ENCODE measurements at regions not wholly inside any gene's neighbourhood (a gene's known extent, or its start where the extent isn't known, plus 50 kb on each side); places are given as distances from the start of the nearest gene placed in this dataset.

GRCh38 chr5:167166696-167167095 is 1124.7 kb upstream of the WWC1 start:
- H2BK5ac ChIP-seq (ENCODE audit: low read depth, low read length, poor library complexity), result no peak overlapping the region
- no peaks in the 10 kb centered on the region for H3K27me3 ChIP-seq (ENCODE audit: insufficient read depth, low read length)
- H2AK5ac ChIP-seq (ENCODE audit: low read length), result no peak overlapping the region
- no peaks in the 10 kb centered on the region for H3K79me1 ChIP-seq (ENCODE audit: low read length)
- no peak overlapping the region for H4K12ac ChIP-seq (ENCODE audit: low read depth, low read length)
- WGBS (ENCODE audit: extremely low coverage, insufficient coverage, insufficient read length), result no CpG with 5 or more reads among the region's 2 CpGs
- H3K79me2 ChIP-seq (ENCODE audit: control insufficient read depth, insufficient read depth, low read length, poor library complexity), result no peaks in the 10 kb centered on the region
- no peak overlapping the region for H2BK12ac ChIP-seq (ENCODE audit: low read length)
- no peak overlapping the region for H3K27ac ChIP-seq (ENCODE audit: low read depth, low read length)
- no peaks in the 10 kb centered on the region for H3K36me3 ChIP-seq (ENCODE audit: control insufficient read depth in 1 of 2, insufficient read depth in 2 of 2, low read length in 2 of 2)
- DNase-seq, result no peak
- H3K14ac ChIP-seq (ENCODE audit: low read length), result no peak overlapping the region
- H2AFZ ChIP-seq (ENCODE audit: insufficient read depth, low read length, poor library complexity), result no peak overlapping the region
- H3K9ac ChIP-seq (ENCODE audit: low read length), result no peak overlapping the region
- no peak overlapping the region for H4K8ac ChIP-seq (ENCODE audit: low read depth, low read length)
- H3K18ac ChIP-seq (ENCODE audit: low read length), result no peak overlapping the region
- H4K91ac ChIP-seq (ENCODE audit: low read depth, low read length), result no peak overlapping the region
- no peaks in the 10 kb centered on the region for H3K4me1 ChIP-seq (ENCODE audit: control insufficient read depth in 1 of 2, insufficient read depth in 2 of 2, low read length in 2 of 2)
- no peak overlapping the region for H3K4me3 ChIP-seq (ENCODE audit: low read depth, low read length)
- H3K4ac ChIP-seq (ENCODE audit: low read depth, low read length), result no peak overlapping the region
- H3K23ac ChIP-seq (ENCODE audit: low read length), result no peak overlapping the region
- no peak overlapping the region for H3K4me2 ChIP-seq (ENCODE audit: low read length)
- no peak overlapping the region for H2BK120ac ChIP-seq (ENCODE audit: insufficient read depth, low read length, poor library complexity)
- no peaks in the 10 kb centered on the region for H3K9me3 ChIP-seq (ENCODE audit: insufficient read depth, low read depth, low read length)

GRCh38 chr5:167167191-167167795 is 1124.2 kb upstream of the WWC1 start:
- no peak overlapping the region for H3K18ac ChIP-seq (ENCODE audit: low read length)
- no peak overlapping the region for H3K27ac ChIP-seq (ENCODE audit: low read depth, low read length)
- H3K14ac ChIP-seq (ENCODE audit: low read length), result no peak overlapping the region

GRCh38 chr5:167168971-167169370 is 1122.5 kb upstream of the WWC1 start:
- Histone ChIP-seq H2BK120ac (ENCODE audit: insufficient read depth, low read length, poor library complexity) (no peak overlapping the region), H3K79me1 (ENCODE audit: low read length) (no peaks in the 10 kb centered on the region), H4K12ac (ENCODE audit: low read depth, low read length) (no peak overlapping the region), H3K4me1 (ENCODE audit: control insufficient read depth in 1 of 2, insufficient read depth in 2 of 2, low read length in 2 of 2) (no peaks in the 10 kb centered on the region), H3K4me3 (ENCODE audit: low read depth, low read length) (no peak overlapping the region), H3K14ac (ENCODE audit: low read length) (no peak overlapping the region), H4K91ac (ENCODE audit: low read depth, low read length) (no peak overlapping the region), H3K9me3 (ENCODE audit: insufficient read depth, low read depth, low read length) (no peaks in the 10 kb centered on the region), H2AK5ac (ENCODE audit: low read length) (no peak overlapping the region), H3K18ac (ENCODE audit: low read length) (no peak overlapping the region), H2BK5ac (ENCODE audit: low read depth, low read length, poor library complexity) (no peak overlapping the region), H3K79me2 (ENCODE audit: control insufficient read depth, insufficient read depth, low read length, poor library complexity) (no peaks in the 10 kb centered on the region), H3K36me3 (ENCODE audit: control insufficient read depth in 1 of 2, insufficient read depth in 2 of 2, low read length in 2 of 2) (no peaks in the 10 kb centered on the region), H3K27ac (ENCODE audit: low read depth, low read length) (no peak overlapping the region), H4K8ac (ENCODE audit: low read depth, low read length) (no peak overlapping the region), H3K9ac (ENCODE audit: low read length) (no peak overlapping the region), H3K4ac (ENCODE audit: low read depth, low read length) (no peak overlapping the region), H2AFZ (ENCODE audit: insufficient read depth, low read length, poor library complexity) (no peak overlapping the region), H3K27me3 (ENCODE audit: insufficient read depth, low read length) (no peaks in the 10 kb centered on the region), H3K23ac (ENCODE audit: low read length) (no peak overlapping the region), H3K4me2 (ENCODE audit: low read length) (no peak overlapping the region), H2BK12ac (ENCODE audit: low read length) (no peak overlapping the region)
- no CpG with 5 or more reads among the region's 6 CpGs for WGBS (ENCODE audit: extremely low coverage, insufficient coverage, insufficient read length)
- DNase-seq, result no peak

More at GRCh38 chr5:167167191-167167795, 1124.2 kb upstream of the WWC1 start:
- Histone ChIP-seq H4K12ac (ENCODE audit: low read depth, low read length) (no peak overlapping the region), H3K23ac (ENCODE audit: low read length) (no peak overlapping the region), H3K4me1 (ENCODE audit: control insufficient read depth in 1 of 2, insufficient read depth in 2 of 2, low read length in 2 of 2) (no peaks in the 10 kb centered on the region), H3K79me1 (ENCODE audit: low read length) (no peaks in the 10 kb centered on the region), H3K4me2 (ENCODE audit: low read length) (no peak overlapping the region), H3K4ac (ENCODE audit: low read depth, low read length) (no peak overlapping the region), H2BK12ac (ENCODE audit: low read length) (no peak overlapping the region), H4K91ac (ENCODE audit: low read depth, low read length) (no peak overlapping the region), H3K27me3 (ENCODE audit: insufficient read depth, low read length) (no peaks in the 10 kb centered on the region), H3K9me3 (ENCODE audit: insufficient read depth, low read depth, low read length) (no peaks in the 10 kb centered on the region), H4K8ac (ENCODE audit: low read depth, low read length) (no peak overlapping the region), H2AK5ac (ENCODE audit: low read length) (no peak overlapping the region), H3K9ac (ENCODE audit: low read length) (no peak overlapping the region), H2BK120ac (ENCODE audit: insufficient read depth, low read length, poor library complexity) (no peak overlapping the region), H3K79me2 (ENCODE audit: control insufficient read depth, insufficient read depth, low read length, poor library complexity) (no peaks in the 10 kb centered on the region), H3K4me3 (ENCODE audit: low read depth, low read length) (no peak overlapping the region), H2AFZ (ENCODE audit: insufficient read depth, low read length, poor library complexity) (no peak overlapping the region), H2BK5ac (ENCODE audit: low read depth, low read length, poor library complexity) (no peak overlapping the region), H3K36me3 (ENCODE audit: control insufficient read depth in 1 of 2, insufficient read depth in 2 of 2, low read length in 2 of 2) (no peaks in the 10 kb centered on the region)
- no peak for DNase-seq
- WGBS (ENCODE audit: extremely low coverage, insufficient coverage, insufficient read length), result no CpG with 5 or more reads among the region's 8 CpGs

GRCh38 chr5:167171056-167171455 is 1120.4 kb upstream of the WWC1 start:
- Histone ChIP-seq H2BK5ac (ENCODE audit: low read depth, low read length, poor library complexity) (no peak overlapping the region), H3K79me2 (ENCODE audit: control insufficient read depth, insufficient read depth, low read length, poor library complexity) (no peaks in the 10 kb centered on the region), H3K9ac (ENCODE audit: low read length) (no peak overlapping the region), H3K27ac (ENCODE audit: low read depth, low read length) (no peak overlapping the region), H2BK120ac (ENCODE audit: insufficient read depth, low read length, poor library complexity) (no peak overlapping the region), H2AFZ (ENCODE audit: insufficient read depth, low read length, poor library complexity) (no peak overlapping the region), H3K4me1 (ENCODE audit: control insufficient read depth in 1 of 2, insufficient read depth in 2 of 2, low read length in 2 of 2) (no peaks in the 10 kb centered on the region), H3K79me1 (ENCODE audit: low read length) (no peaks in the 10 kb centered on the region), H3K14ac (ENCODE audit: low read length) (no peak overlapping the region), H4K8ac (ENCODE audit: low read depth, low read length) (no peak overlapping the region), H3K9me3 (ENCODE audit: insufficient read depth, low read depth, low read length) (no peaks in the 10 kb centered on the region), H2AK5ac (ENCODE audit: low read length) (no peak overlapping the region), H4K91ac (ENCODE audit: low read depth, low read length) (no peak overlapping the region), H3K18ac (ENCODE audit: low read length) (no peak overlapping the region), H3K36me3 (ENCODE audit: control insufficient read depth in 1 of 2, insufficient read depth in 2 of 2, low read length in 2 of 2) (no peaks in the 10 kb centered on the region), H3K27me3 (ENCODE audit: insufficient read depth, low read length) (no peaks in the 10 kb centered on the region), H3K23ac (ENCODE audit: low read length) (no peak overlapping the region), H4K12ac (ENCODE audit: low read depth, low read length) (no peak overlapping the region), H2BK12ac (ENCODE audit: low read length) (no peak overlapping the region), H3K4me2 (ENCODE audit: low read length) (no peak overlapping the region), H3K4me3 (ENCODE audit: low read depth, low read length) (no peak overlapping the region), H3K4ac (ENCODE audit: low read depth, low read length) (no peak overlapping the region)
- no CpG with 5 or more reads among the region's 3 CpGs for WGBS (ENCODE audit: extremely low coverage, insufficient coverage, insufficient read length)
- DNase-seq, result no peak

All from trophoblast cell (in vitro differentiated cells and primary cell).